Endothelial cell (in vitro differentiated cells): ENCODE measurements at regions not wholly inside any gene's neighbourhood (a gene's known extent, or its start where the extent isn't known, plus 50 kb on each side); places are given as distances from the start of the nearest gene placed in this dataset.

ENCODE experiments used
- DNase-seq: peaks from one replicate; pipeline ENCODE4 v3.0.0; 2021; ENCODE audit warnings: low spot score
- H3K27ac Mint-ChIP-seq: one replicate; pipeline ENCODE4 v1.8.0; 2021; ENCODE audit warnings: mixed read lengths, inconsistent platforms; ENCODE audit not compliant: unreplicated experiment
- H3K27me3 Mint-ChIP-seq: one replicate; pipeline ENCODE4 v1.8.0; 2021; ENCODE audit warnings: mild to moderate bottlenecking, moderate library complexity, mixed read lengths, inconsistent platforms; ENCODE audit not compliant: unreplicated experiment
- H3K36me3 Mint-ChIP-seq: one replicate; pipeline ENCODE4 v1.8.0; 2021; ENCODE audit warnings: mild to moderate bottlenecking, low read depth, mixed read lengths, inconsistent platforms; ENCODE audit not compliant: unreplicated experiment
- H3K4me1 Mint-ChIP-seq: one replicate; pipeline ENCODE4 v1.8.0; 2021; ENCODE audit warnings: mild to moderate bottlenecking, mixed read lengths, inconsistent platforms; ENCODE audit not compliant: unreplicated experiment
- H3K4me3 Mint-ChIP-seq: one replicate; pipeline ENCODE4 v1.8.0; 2021; ENCODE audit warnings: mild to moderate bottlenecking, mixed read lengths, inconsistent platforms; ENCODE audit not compliant: unreplicated experiment
- H3K9me3 Mint-ChIP-seq: one replicate; pipeline ENCODE4 v1.8.0; 2021; ENCODE audit warnings: mixed read lengths, inconsistent platforms; ENCODE audit not compliant: unreplicated experiment
- CTCF ChIP-seq: fragments of 200-600 bp; sonication (generic); IDR thresholded peaks from one replicate; pipeline ENCODE4 v1.5.0; 2021; ENCODE audit warnings: antibody characterized with exemption; ENCODE audit not compliant: unreplicated experiment

- no peaks in the 10 kb centered on the region for H3K9me3 Mint-ChIP-seq
- H3K4me1 Mint-ChIP-seq: peaks cover 2% of the 10 kb centered on the region
- no peak overlapping the region for H3K27ac Mint-ChIP-seq
- TF ChIP-seq CTCF: no peak
- no peak overlapping the region for H3K4me3 Mint-ChIP-seq
- H3K27me3 Mint-ChIP-seq: no peaks in the 10 kb centered on the region
- H3K36me3 Mint-ChIP-seq: no peaks in the 10 kb centered on the region
- DNase-seq: no peak
These were observed 76.5 kb downstream of the ZNF518B start for GRCh38 chr4:10380735-10381134.

GRCh38 chr4:10371869-10372471 is 85.3 kb downstream of the ZNF518B start:
- TF ChIP-seq CTCF: no peak
- H3K27me3 Mint-ChIP-seq: no peaks in the 10 kb centered on the region
- DNase-seq: no peak
- H3K9me3 Mint-ChIP-seq: no peaks in the 10 kb centered on the region
- H3K4me1 Mint-ChIP-seq: no peaks in the 10 kb centered on the region
- no peaks in the 10 kb centered on the region for H3K36me3 Mint-ChIP-seq
- no peak overlapping the region for H3K27ac Mint-ChIP-seq
- H3K4me3 Mint-ChIP-seq: no peak overlapping the region

- Mint-ChIP-seq H3K27ac (no peak overlapping the region), H3K9me3 (no peaks in the 10 kb centered on the region), H3K36me3 (no peaks in the 10 kb centered on the region), H3K4me3 (no peak overlapping the region), H3K27me3 (no peaks in the 10 kb centered on the region), H3K4me1 (no peaks in the 10 kb centered on the region)
- DNase-seq: no peak
- TF ChIP-seq CTCF: no peak
These were observed 86.1 kb downstream of the ZNF518B start for GRCh38 chr4:10371121-10371520.

GRCh38 chr4:10369517-10369916 is 87.7 kb downstream of the ZNF518B start:
- H3K27ac Mint-ChIP-seq: no peak overlapping the region

More at GRCh38 chr4:10369517-10369916, 87.7 kb downstream of the ZNF518B start:
- Mint-ChIP-seq H3K4me3 (no peak overlapping the region), H3K9me3 (no peaks in the 10 kb centered on the region), H3K4me1 (no peaks in the 10 kb centered on the region), H3K36me3 (no peaks in the 10 kb centered on the region), H3K27me3 (no peaks in the 10 kb centered on the region)
- DNase-seq: no peak
- no peak for TF ChIP-seq CTCF
